HFF-Myc (cell line): ENCODE measurements at regions not wholly inside any gene's neighbourhood (a gene's known extent, or its start where the extent isn't known, plus 50 kb on each side); places are given as distances from the start of the nearest gene placed in this dataset.
A peak's percentile ranks its signal among the peaks of the same experiment; 100 is the strongest.

Experiments
- DNase-seq: peaks from one replicate; pipeline ENCODE4 v3.0.0-alpha.2; 2011; ENCODE audit warnings: low read depth; ENCODE audit errors: extremely low read depth
- H3K4me3 ChIP-seq: replicated peaks from 2 replicates; pipeline ENCODE4 v1.5.1; 2011; ENCODE audit warnings: low read depth, mild to moderate bottlenecking, control low read depth, low read length
- CTCF ChIP-seq: IDR thresholded peaks from 2 replicates; pipeline ENCODE4 v1.5.1; 2012; ENCODE audit warnings: mild to moderate bottlenecking, low read depth, low read length, control low read depth; ENCODE audit errors: missing control alignments

- H3K4me3 ChIP-seq: no peak overlapping the region
- no peak for DNase-seq
- TF ChIP-seq CTCF: no peak
These were observed 146.3 kb downstream of the LY86 start for GRCh38 chr6:6734479-6735465.

GRCh38 chr6:6736791-6737654 is 148.5 kb downstream of the LY86 start:
- no peak for TF ChIP-seq CTCF
- H3K4me3 ChIP-seq: peak overlapping the region; percentile 29
- peak; percentile 63 for DNase-seq

GRCh38 chr6:6737671-6738070 is 149.2 kb downstream of the LY86 start:
- peak overlapping the region; percentile 29 for H3K4me3 ChIP-seq
- no peak for DNase-seq
- no peak for TF ChIP-seq CTCF

GRCh38 chr6:6738108-6738507 is 149.6 kb downstream of the LY86 start:
- no peak overlapping the region for H3K4me3 ChIP-seq
- DNase-seq: no peak
- no peak for TF ChIP-seq CTCF

GRCh38 chr6:6738922-6739716 is 150.6 kb downstream of the LY86 start:
- TF ChIP-seq CTCF: no peak
- no peak overlapping the region for H3K4me3 ChIP-seq
- no peak for DNase-seq

GRCh38 chr6:6740595-6740994 is 152.1 kb downstream of the LY86 start:
- no peak overlapping the region for H3K4me3 ChIP-seq
- DNase-seq: no peak
- no peak for TF ChIP-seq CTCF
